ENCODE measurements at regions not wholly inside any gene's neighbourhood (a gene's known extent, or its start where the extent isn't known, plus 50 kb on each side); places are given as distances from the start of the nearest gene placed in this dataset.

GRCh38 chr4:161182913-161183312, 980.9 kb downstream of the FSTL5 start:
- DNase-seq: no peak
- Histone ChIP-seq H3K27me3 (ENCODE audit: control insufficient read depth, insufficient read depth, low read length) (no peaks in the 10 kb centered on the region), H2AK9ac (replicated peaks; ENCODE audit: low read depth, low read length, poor library complexity) (no peak overlapping the region), H3K27ac (ENCODE audit: insufficient read depth, low read length) (no peak overlapping the region), H3K4me1 (ENCODE audit: control insufficient read depth, insufficient read depth, low read length) (no peaks in the 10 kb centered on the region), H2BK15ac (ENCODE audit: low read depth, low read length) (no peak overlapping the region), H4K5ac (ENCODE audit: low read depth, low read length) (no peak overlapping the region), H3K36me3 (ENCODE audit: control insufficient read depth, insufficient read depth, low read length) (no peaks in the 10 kb centered on the region), H3K23ac (ENCODE audit: low read depth, low read length) (no peak overlapping the region), H4K20me1 (ENCODE audit: insufficient read depth, low read length) (no peaks in the 10 kb centered on the region), H3K9me3 (ENCODE audit: control insufficient read depth, insufficient read depth, low read length) (no peaks in the 10 kb centered on the region; the same call in 1 of the 2 replicates), H2BK5ac (ENCODE audit: low read depth, low read length, poor library complexity, severe bottlenecking) (no peak overlapping the region), H4K8ac (ENCODE audit: low read depth in 2 of 2, low read length in 2 of 2) (no peak overlapping the region), H2BK20ac (ENCODE audit: low read depth, low read length) (no peak overlapping the region), H3K56ac (ENCODE audit: extremely low read depth, insufficient read depth, low read length) (no peak overlapping the region), H3K18ac (ENCODE audit: low read depth, low read length) (no peak overlapping the region), H2BK120ac (ENCODE audit: low read depth, low read length) (no peak overlapping the region), H3K9me1 (ENCODE audit: insufficient read depth, low read length) (no peaks in the 10 kb centered on the region), H2AFZ (replicated peaks; ENCODE audit: low read length, poor library complexity) (no peak overlapping the region), H3K4me3 (ENCODE audit: insufficient read depth, low read depth, low read length) (no peak overlapping the region), H3K4me2 (ENCODE audit: low read depth, low read length) (no peak overlapping the region), H3K79me1 (ENCODE audit: low read depth in 1 of 2, low read length in 2 of 2) (no peaks in the 10 kb centered on the region), H3K4ac (ENCODE audit: low read depth, low read length) (no peak overlapping the region), H2AK5ac (ENCODE audit: low read depth, low read length) (no peak overlapping the region), H3K14ac (replicated peaks; ENCODE audit: low read depth, low read length) (no peak overlapping the region), H4K91ac (ENCODE audit: insufficient read depth, low read depth, low read length) (no peak overlapping the region), H3K9ac (ENCODE audit: low read depth, low read length) (no peak overlapping the region)
- ATAC-seq (ENCODE audit: low read depth): no peak
- in situ Hi-C loops (cut with MboI; ENCODE audit: low sequenced_read_pairs) (no loop called here), dilution Hi-C loops (cut with HindIII; ENCODE audit: low sequenced_read_pairs, unreplicated experiment) (no loop called here), intact Hi-C loops (cut with micrococcal nuclease) (no loop called here)
- POLR2A ChIA-PET (ENCODE audit: unreplicated experiment): no interaction called here
- CTCF ChIA-PET: no interaction called here
- TF ChIP-seq RCOR1 (IDR thresholded peaks at IDR 0.05; ENCODE audit: insufficient replicate concordance, low read length) (no peak), BHLHE40 (IDR thresholded peaks at IDR 0.05; ENCODE audit: low read depth, low read length) (no peak), NFE2L2 (IDR thresholded peaks at IDR 0.05; ENCODE audit: low read depth, low read length) (no peak), CHD1 (IDR thresholded peaks at IDR 0.05; ENCODE audit: low read depth, low read length) (no peak), MAFK (IDR thresholded peaks at IDR 0.05; ENCODE audit: low read depth, low read length) (no peak), RFX5 (IDR thresholded peaks at IDR 0.05; ENCODE audit: low read depth, low read length) (no peak), MXI1 (IDR thresholded peaks at IDR 0.05; ENCODE audit: borderline replicate concordance, low read depth, low read length) (no peak), MAZ (IDR thresholded peaks at IDR 0.05; ENCODE audit: borderline replicate concordance, low read depth, low read length) (no peak), SMC3 (IDR thresholded peaks at IDR 0.05; ENCODE audit: low read depth, low read length) (no peak)
- TF ChIP-seq, protein P1, sequence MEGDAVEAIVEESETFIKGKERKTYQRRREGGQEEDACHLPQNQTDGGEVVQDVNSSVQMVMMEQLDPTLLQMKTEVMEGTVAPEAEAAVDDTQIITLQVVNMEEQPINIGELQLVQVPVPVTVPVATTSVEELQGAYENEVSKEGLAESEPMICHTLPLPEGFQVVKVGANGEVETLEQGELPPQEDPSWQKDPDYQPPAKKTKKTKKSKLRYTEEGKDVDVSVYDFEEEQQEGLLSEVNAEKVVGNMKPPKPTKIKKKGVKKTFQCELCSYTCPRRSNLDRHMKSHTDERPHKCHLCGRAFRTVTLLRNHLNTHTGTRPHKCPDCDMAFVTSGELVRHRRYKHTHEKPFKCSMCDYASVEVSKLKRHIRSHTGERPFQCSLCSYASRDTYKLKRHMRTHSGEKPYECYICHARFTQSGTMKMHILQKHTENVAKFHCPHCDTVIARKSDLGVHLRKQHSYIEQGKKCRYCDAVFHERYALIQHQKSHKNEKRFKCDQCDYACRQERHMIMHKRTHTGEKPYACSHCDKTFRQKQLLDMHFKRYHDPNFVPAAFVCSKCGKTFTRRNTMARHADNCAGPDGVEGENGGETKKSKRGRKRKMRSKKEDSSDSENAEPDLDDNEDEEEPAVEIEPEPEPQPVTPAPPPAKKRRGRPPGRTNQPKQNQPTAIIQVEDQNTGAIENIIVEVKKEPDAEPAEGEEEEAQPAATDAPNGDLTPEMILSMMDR (conservative IDR thresholded peaks at IDR 0.05; ENCODE audit: low read depth, low read length): no peak
- no CpG with 5 or more reads among the region's 3 CpGs for WGBS, 2 experiments (ENCODE audit: extremely low coverage in 2 of 2, insufficient read length in 1 of 2)
- no TSS peak for BruUV-seq (replicated peaks)

Data from IMR-90 (cell line).